Stomach smooth muscle (tissue), 2 donors: ENCODE measurements at regions not wholly inside any gene's neighbourhood (a gene's known extent, or its start where the extent isn't known, plus 50 kb on each side); places are given as distances from the start of the nearest gene placed in this dataset.

Experiments
- H3K27ac ChIP-seq: one replicate; pipeline ENCODE4 v1.7.0; 2013; ENCODE audit warnings: mild to moderate bottlenecking, low read length, inconsistent platforms
- H3K27me3 ChIP-seq, 2 donors: one replicate each; pipeline ENCODE4 v1.7.0; 2013; ENCODE audit warnings: low read length in 2 of 2; ENCODE audit not compliant: insufficient read depth in 2 of 2, control insufficient read depth in 1 of 2
- H3K36me3 ChIP-seq, 2 donors: one replicate each; pipeline ENCODE4 v1.7.0; 2013; ENCODE audit warnings: low read length in 2 of 2; ENCODE audit not compliant: control insufficient read depth in 2 of 2, insufficient read depth in 2 of 2
- H3K4me1 ChIP-seq: one replicate; pipeline ENCODE4 v1.7.0; 2013; ENCODE audit warnings: low read length; ENCODE audit not compliant: control insufficient read depth, insufficient read depth
- H3K4me3 ChIP-seq, 2 donors: one replicate each; pipeline ENCODE4 v1.7.0; 2013; ENCODE audit warnings: low read length in 2 of 2
- H3K9ac ChIP-seq, 2 donors: one replicate each; pipeline ENCODE4 v1.7.0; 2013; ENCODE audit warnings: low read length in 2 of 2, mild to moderate bottlenecking in 1 of 2
- H3K9me3 ChIP-seq, 2 donors: one replicate each; pipeline ENCODE4 v1.7.0; 2013; ENCODE audit warnings: low read length in 2 of 2; ENCODE audit not compliant: control insufficient read depth in 2 of 2
- donor health status: healthy.
- donor health status: Pancreatic carcinoma.

DNA sequence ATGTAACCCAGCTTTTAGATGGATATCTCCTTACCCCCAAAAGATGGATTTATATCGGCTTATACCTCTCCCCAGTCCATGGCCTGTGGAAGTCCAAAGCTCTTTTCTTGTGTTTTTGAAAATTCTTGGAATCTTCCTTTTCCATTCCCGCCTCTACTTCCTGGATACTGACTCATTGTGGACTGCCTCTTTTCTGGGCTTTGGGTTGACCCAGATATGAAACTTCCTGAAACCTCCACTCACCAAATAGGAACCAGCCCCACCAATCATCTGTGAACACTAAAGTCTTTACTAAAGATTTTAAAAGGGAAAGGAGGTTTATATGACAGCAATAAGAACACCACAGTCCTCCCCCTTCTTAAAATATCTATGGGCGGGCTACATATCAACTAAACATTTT is 163.4 kb upstream of the SYN3 start:
- no peaks in the 10 kb centered on the region for H3K27me3 ChIP-seq
- H3K4me3 ChIP-seq, result no peak overlapping the region
- H3K27ac ChIP-seq, result no peak overlapping the region

DNA sequence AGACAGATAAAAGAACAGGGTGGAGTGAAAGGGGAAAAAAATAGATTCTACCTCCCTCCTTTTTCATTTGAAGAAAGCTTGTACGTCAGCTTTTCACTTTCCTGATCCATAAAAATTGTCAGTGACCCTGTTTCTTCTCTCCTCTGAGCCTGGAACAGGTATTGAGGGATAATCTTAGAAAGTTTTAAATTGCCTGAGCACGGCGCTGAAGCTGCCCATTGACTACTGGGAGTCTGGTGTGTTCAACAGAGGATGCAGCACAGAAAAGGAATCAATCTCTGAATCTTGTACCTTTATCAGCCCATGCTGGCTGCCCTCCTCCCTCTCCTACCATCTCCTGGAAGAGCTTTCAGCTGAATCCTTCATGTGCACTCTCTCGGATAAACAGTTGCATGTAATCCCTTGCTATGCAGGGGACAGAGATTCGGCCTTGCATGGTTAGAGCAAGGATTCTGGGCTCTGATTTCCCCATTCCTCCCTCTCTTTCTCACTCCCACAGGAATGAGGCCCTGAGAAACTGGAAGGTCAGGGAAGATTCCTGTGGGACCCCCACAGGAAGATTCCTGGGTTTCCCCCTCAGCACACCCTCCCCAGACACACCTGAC is 162.4 kb upstream of the SYN3 start:
- no peaks in the 10 kb centered on the region for H3K4me1 ChIP-seq
- H3K36me3 ChIP-seq, result no peaks in the 10 kb centered on the region
- no peak overlapping the region for H3K9ac ChIP-seq
- no peaks in the 10 kb centered on the region for H3K27me3 ChIP-seq
- peaks cover 0 to 3% of the 10 kb centered on the region in 2 donors for H3K9me3 ChIP-seq
- peak overlapping the region in 1 of 2 donors; percentile 15 for H3K4me3 ChIP-seq
- no peak overlapping the region for H3K27ac ChIP-seq

More for the DNA sequence above, 163.4 kb upstream of the SYN3 start:
- Histone ChIP-seq H3K9me3 (peaks cover 0 to 6% of the 10 kb centered on the region in 2 donors), H3K36me3 (no peaks in the 10 kb centered on the region), H3K4me1 (no peaks in the 10 kb centered on the region), H3K9ac (no peak overlapping the region)

DNA sequence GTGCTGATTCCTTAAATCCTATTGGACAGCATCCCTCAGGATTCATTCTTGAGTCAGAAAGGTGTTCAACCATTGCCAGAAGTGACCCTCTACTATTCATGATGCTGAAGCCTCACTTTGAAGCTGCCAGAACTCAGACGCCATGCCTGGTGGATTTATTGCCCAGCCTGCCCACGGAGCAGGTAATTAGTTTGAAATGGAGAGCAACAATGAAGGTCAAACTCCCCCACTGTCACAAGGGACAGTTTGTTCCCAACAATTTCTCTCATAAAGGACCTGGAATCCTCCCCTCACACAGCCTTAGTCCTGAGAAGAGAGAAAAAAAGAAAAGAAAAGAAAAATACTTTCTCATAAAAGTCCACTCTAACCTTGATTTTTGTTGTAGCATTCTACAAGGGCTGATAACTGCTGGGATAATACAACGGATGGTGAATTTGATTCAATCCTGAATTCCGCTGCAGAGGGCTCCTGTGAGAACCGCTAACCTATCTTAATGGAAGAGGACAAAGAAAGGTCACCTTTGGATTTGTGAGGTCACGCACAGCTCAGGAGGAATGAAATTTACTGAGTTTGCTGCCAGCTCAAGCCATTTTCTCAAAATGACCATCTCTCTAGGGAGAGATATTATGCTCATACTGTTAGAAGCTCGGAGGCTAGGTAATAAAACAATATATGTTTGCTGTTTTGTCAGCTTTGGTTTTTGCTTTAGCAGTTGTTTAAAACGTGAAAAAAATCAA is 161.6 kb upstream of the SYN3 start:
- Histone ChIP-seq H3K27ac (no peak overlapping the region), H3K4me3 (no peak overlapping the region), H3K36me3 (no peaks in the 10 kb centered on the region), H3K9me3 (peaks cover 0 to 3% of the 10 kb centered on the region in 2 donors), H3K27me3 (no peaks in the 10 kb centered on the region), H3K9ac (no peak overlapping the region), H3K4me1 (no peaks in the 10 kb centered on the region)

DNA sequence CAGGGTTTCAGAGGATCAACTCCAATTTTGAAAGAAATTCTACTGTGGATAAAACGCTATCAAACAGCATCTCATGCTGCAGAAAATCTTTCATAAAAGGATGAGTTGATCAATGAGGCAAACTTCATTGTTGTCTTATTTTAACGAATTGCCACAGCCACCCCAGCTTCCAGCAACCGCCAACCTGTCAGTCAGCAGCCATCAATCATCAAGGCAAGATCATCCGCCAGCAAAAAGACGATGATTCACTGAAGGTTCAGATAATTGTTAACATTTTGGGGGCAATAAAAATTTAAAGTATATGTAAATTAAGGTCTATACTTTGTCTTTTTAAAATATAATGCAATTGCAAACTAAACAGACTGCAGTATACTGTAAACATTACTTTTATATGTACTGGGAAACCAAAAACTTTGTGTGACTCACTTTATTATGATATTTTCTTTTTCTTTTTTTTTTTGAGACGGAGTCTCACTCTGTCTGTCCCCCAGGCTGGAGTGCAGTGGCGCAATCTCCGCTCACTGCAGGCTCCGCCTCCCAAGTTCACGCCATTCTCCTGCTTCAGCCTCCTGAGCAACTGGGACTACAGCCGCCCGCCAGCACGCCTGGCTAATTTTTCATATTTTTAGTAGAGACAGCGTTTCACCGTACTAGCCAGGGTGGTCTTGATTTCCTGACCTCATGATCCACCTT is 155.3 kb upstream of the SYN3 start:
- Histone ChIP-seq H3K27me3 (no peaks in the 10 kb centered on the region), H3K27ac (no peak overlapping the region), H3K4me1 (no peaks in the 10 kb centered on the region), H3K9me3 (no peaks in the 10 kb centered on the region), H3K4me3 (no peak overlapping the region), H3K36me3 (no peaks in the 10 kb centered on the region), H3K9ac (no peak overlapping the region)

DNA sequence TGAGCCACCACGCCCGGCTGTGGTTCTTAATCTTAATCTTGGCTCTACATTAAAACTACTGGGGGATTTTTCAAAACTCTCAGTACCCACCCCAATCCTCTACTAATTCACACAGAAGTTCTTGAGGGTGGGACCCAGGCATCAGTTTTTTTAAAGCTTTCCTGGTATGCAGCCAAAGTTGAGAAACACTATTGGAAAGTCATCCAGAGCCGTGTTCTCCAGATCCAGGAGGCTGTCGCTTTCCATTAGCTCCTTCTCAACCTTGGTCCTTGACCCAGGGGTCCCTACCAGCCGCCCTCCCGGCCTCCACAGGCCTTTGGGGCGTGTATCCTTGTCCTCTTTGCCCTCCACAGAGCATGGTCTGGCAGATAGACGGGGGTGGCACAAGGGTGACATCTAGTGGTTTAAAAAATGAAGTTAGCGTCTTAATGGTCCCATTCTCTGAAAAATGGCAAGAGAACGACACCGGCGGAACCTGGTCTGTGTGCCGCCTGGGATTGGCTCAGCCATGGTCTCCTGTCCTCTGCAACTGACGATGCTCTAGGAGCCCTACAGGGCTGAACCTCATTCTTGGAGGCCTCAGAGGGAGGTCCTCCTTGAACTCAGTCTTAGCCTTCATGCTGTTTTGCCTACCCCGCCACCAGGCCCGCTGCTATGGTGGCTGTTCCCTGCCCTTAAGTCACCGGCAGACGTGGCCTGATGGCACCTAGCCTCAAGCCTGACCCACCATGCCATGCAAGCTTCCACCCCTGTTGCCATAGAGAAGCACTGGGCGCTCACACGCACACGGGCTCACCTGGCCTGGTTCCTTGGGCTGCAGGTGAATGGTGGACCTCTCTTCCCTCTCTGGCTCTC is 152.0 kb upstream of the SYN3 start:
- no peak overlapping the region for H3K4me3 ChIP-seq
- no peaks in the 10 kb centered on the region for H3K36me3 ChIP-seq
- H3K4me1 ChIP-seq, result no peaks in the 10 kb centered on the region
- H3K9me3 ChIP-seq, result no peaks in the 10 kb centered on the region
- H3K27me3 ChIP-seq, result peaks cover 0 to 2% of the 10 kb centered on the region in 2 donors
- H3K27ac ChIP-seq, result no peak overlapping the region
- no peak overlapping the region for H3K9ac ChIP-seq

- Histone ChIP-seq H3K9me3 (no peaks in the 10 kb centered on the region), H3K9ac (no peak overlapping the region), H3K36me3 (no peaks in the 10 kb centered on the region), H3K27me3 (peaks cover 0 to 2% of the 10 kb centered on the region in 2 donors), H3K27ac (no peak overlapping the region), H3K4me1 (no peaks in the 10 kb centered on the region), H3K4me3 (no peak overlapping the region)
Measured at GRCh38 chr22:33204408-33204807, 146.2 kb upstream of the SYN3 start.

DNA sequence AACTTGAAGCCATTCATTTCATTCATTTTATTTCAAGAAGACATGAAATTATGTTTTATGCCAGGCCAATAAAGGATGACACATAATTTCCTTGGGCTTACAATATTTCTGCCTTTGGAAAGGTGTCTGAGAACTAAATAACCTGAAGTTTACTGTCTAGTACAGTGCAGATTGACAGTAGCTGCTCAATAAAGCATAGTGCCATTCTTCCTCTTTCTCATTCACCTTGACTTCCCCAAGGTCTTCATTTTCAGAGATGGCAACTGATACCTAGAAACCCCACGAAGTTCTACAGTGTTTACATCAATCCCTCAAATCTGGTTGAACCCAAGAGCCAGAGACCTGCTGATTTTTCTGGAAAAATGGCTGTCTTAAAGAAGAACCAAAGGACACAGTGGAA is 144.3 kb upstream of the SYN3 start:
- no peak overlapping the region for H3K9ac ChIP-seq
- no peaks in the 10 kb centered on the region for H3K36me3 ChIP-seq
- H3K9me3 ChIP-seq, result no peaks in the 10 kb centered on the region
- no peak overlapping the region for H3K27ac ChIP-seq
- no peaks in the 10 kb centered on the region for H3K4me1 ChIP-seq
- H3K27me3 ChIP-seq, result no peaks in the 10 kb centered on the region
- no peak overlapping the region for H3K4me3 ChIP-seq

- Histone ChIP-seq H3K9me3 (no peaks in the 10 kb centered on the region), H3K27ac (no peak overlapping the region), H3K4me1 (no peaks in the 10 kb centered on the region), H3K4me3 (no peak overlapping the region), H3K27me3 (no peaks in the 10 kb centered on the region), H3K36me3 (no peaks in the 10 kb centered on the region), H3K9ac (no peak overlapping the region)
Measured at GRCh38 chr22:33194529-33195077, 136.4 kb upstream of the SYN3 start.

- no peaks in the 10 kb centered on the region for H3K27me3 ChIP-seq
- no peaks in the 10 kb centered on the region for H3K36me3 ChIP-seq
- no peaks in the 10 kb centered on the region for H3K4me1 ChIP-seq
- no peak overlapping the region for H3K9ac ChIP-seq
- no peaks in the 10 kb centered on the region for H3K9me3 ChIP-seq
- no peak overlapping the region for H3K27ac ChIP-seq
- H3K4me3 ChIP-seq, result no peak overlapping the region
Measured at GRCh38 chr22:33192156-33192555, 134.0 kb upstream of the SYN3 start.

- Histone ChIP-seq H3K9ac (no peak overlapping the region), H3K9me3 (no peaks in the 10 kb centered on the region), H3K27me3 (no peaks in the 10 kb centered on the region), H3K27ac (no peak overlapping the region), H3K36me3 (no peaks in the 10 kb centered on the region), H3K4me3 (no peak overlapping the region), H3K4me1 (no peaks in the 10 kb centered on the region)
Measured at GRCh38 chr22:33188326-33188725, 130.1 kb upstream of the SYN3 start.
